Ascending aorta (tissue), 2 donors: ENCODE measurements at regions not wholly inside any gene's neighbourhood (a gene's known extent, or its start where the extent isn't known, plus 50 kb on each side); places are given as distances from the start of the nearest gene placed in this dataset.
"Not testable (repeated sequence)": the region's sequence is repeated elsewhere in the genome, so short reads cannot be mapped to it uniquely, and the experiment has no call there.

Source experiments
- DNase-seq, 2 donors: peaks; one replicate each; pipeline ENCODE4 v3.0.0-alpha.2; 2019; ENCODE audit warnings: low spot score in 2 of 2
- H3K27ac ChIP-seq, 2 donors: fragments of 200-600 bp; sonication (generic); one replicate each; pipeline ENCODE4 v1.5.1; 2016 to 2017; ENCODE audit warnings: mild to moderate bottlenecking in 1 of 2
- H3K27me3 ChIP-seq: fragments of 200-600 bp; sonication (generic); one replicate; pipeline ENCODE4 v1.5.1; 2017
- H3K36me3 ChIP-seq, 2 donors: fragments of 200-600 bp; sonication (generic); one replicate each; pipeline ENCODE4 v1.5.1; 2016
- H3K4me1 ChIP-seq, 2 donors: fragments of 200-600 bp; sonication (generic); one replicate each; pipeline ENCODE4 v1.5.1; 2016 to 2017; ENCODE audit warnings: mild to moderate bottlenecking in 1 of 2
- H3K4me3 ChIP-seq, 2 donors: fragments of 200-600 bp; sonication (generic); one replicate each; pipeline ENCODE4 v1.5.1; 2016 to 2017; ENCODE audit warnings: mild to moderate bottlenecking in 1 of 2
- H3K9me3 ChIP-seq, 2 donors: fragments of 200-600 bp; sonication (generic); one replicate each; pipeline ENCODE4 v1.5.1; 2016
- intact Hi-C: fragments of 100-400 bp; cut with DNase I; formaldehyde crosslinking; loops from one replicate; pipeline ENCODE4 v1.15.1; 2023
- TF ChIP-seq, protein P1 (sequence below), 3 experiments: fragments of 200-600 bp in 2 of 3; fragments of 450-650 bp in 1 of 3; sonication (generic) in 2 of 3; IDR thresholded peaks; one replicate each; pipeline ENCODE4 v1.5.1; 2016 to 2019; ENCODE audit warnings: antibody characterized with exemption in 3 of 3, mild to moderate bottlenecking in 1 of 3, moderate library complexity in 1 of 3

- H3K27ac ChIP-seq, DNase-seq, H3K36me3 ChIP-seq, H3K4me3 ChIP-seq, intact Hi-C loops, H3K4me1 ChIP-seq, H3K27me3 ChIP-seq, H3K9me3 ChIP-seq: not testable (repeated sequence)
Observed at GRCh38 chr15:20207607-20208006, 334.0 kb downstream of the GOLGA6L6 start.

GRCh38 chr15:20207198-20207597 is 334.4 kb downstream of the GOLGA6L6 start:
- DNase-seq: not testable (repeated sequence)

DNA sequence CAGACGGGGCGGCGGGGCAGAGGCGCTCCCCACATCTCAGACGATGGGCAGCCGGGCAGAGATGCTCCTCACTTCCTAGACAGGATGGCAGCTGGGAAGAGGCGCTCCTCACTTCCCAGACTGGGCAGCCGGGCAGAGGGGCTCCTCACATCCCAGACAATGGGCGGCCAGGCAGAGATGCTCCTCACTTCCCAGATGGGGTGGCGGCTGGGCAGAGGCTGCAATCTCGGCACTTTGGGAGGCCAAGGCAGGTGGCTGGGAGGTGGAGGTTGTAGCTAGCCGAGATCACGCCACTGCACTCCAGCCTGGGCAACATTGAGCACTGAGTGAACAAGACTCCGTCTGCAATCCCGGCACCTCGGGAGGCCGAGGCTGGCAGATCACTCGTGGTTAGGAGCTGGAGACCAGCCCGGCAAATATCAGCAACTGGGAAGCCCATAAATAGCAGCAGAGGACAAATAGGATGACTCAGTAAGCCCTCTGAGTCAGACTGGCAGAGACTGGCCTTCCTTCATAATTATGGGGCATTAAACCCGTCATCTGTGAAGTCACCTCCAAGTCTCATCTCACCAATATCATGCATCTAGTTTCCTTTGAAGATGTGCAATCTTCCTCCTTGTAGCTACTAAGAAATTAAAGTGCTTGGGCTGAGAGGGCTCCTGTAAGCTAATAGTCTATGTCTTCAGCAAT is 337.3 kb downstream of the GOLGA6L6 start:
- DNase-seq, intact Hi-C loops, H3K27me3 ChIP-seq, H3K4me3 ChIP-seq, H3K9me3 ChIP-seq, H3K36me3 ChIP-seq, H3K27ac ChIP-seq, H3K4me1 ChIP-seq: not testable (repeated sequence)

More at GRCh38 chr15:20207198-20207597, 334.4 kb downstream of the GOLGA6L6 start:
- H3K36me3 ChIP-seq, intact Hi-C loops, H3K4me1 ChIP-seq, H3K27ac ChIP-seq, H3K4me3 ChIP-seq, H3K27me3 ChIP-seq, H3K9me3 ChIP-seq: not testable (repeated sequence)

GRCh38 chr15:20203649-20204150 is 337.9 kb downstream of the GOLGA6L6 start:
- H3K36me3 ChIP-seq, H3K27me3 ChIP-seq, DNase-seq, H3K4me1 ChIP-seq, intact Hi-C loops, H3K4me3 ChIP-seq, H3K9me3 ChIP-seq, H3K27ac ChIP-seq: not testable (repeated sequence)

GRCh38 chr15:20194591-20195198 is 346.9 kb downstream of the GOLGA6L6 start:
- H3K4me1 ChIP-seq, H3K9me3 ChIP-seq, H3K36me3 ChIP-seq, H3K27ac ChIP-seq, intact Hi-C loops, DNase-seq, H3K27me3 ChIP-seq, H3K4me3 ChIP-seq: not testable (repeated sequence)

GRCh38 chr15:20192982-20193929 is 348.3 kb downstream of the GOLGA6L6 start:
- TF ChIP-seq, protein P1, sequence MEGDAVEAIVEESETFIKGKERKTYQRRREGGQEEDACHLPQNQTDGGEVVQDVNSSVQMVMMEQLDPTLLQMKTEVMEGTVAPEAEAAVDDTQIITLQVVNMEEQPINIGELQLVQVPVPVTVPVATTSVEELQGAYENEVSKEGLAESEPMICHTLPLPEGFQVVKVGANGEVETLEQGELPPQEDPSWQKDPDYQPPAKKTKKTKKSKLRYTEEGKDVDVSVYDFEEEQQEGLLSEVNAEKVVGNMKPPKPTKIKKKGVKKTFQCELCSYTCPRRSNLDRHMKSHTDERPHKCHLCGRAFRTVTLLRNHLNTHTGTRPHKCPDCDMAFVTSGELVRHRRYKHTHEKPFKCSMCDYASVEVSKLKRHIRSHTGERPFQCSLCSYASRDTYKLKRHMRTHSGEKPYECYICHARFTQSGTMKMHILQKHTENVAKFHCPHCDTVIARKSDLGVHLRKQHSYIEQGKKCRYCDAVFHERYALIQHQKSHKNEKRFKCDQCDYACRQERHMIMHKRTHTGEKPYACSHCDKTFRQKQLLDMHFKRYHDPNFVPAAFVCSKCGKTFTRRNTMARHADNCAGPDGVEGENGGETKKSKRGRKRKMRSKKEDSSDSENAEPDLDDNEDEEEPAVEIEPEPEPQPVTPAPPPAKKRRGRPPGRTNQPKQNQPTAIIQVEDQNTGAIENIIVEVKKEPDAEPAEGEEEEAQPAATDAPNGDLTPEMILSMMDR (IDR thresholded peaks at IDR 0.05): peak in 1 of 3 experiments; percentile 22
- H3K4me3 ChIP-seq: not testable (repeated sequence)

DNA sequence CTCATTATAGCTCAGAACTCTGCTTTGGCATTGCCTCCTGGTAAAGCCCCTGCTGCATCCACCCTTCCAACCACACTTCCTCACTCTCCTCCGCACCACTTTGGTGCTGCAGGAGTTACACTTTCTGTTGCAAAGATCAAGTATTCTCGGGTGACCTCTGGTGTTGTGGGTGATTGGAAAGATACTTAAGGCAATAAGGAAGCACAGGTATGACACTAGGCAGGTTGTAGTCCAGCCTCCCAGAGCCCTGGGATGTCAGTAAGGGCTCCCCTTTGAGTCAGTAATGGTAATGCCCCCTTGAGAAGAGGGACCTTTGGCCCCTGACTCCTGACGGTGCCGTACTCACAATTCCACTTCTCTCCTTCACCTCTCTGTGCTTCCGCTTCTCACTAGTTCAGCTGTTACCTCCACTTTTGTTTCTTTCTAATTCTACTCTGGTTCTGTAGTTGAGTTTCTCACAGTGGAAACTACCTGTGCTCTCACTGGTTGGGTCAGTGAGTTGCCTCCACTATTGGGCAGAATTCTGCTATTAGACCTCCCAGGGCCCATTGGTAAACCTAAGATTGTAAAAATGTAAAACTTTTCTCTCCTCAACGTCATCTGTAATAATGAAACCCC is 350.0 kb downstream of the GOLGA6L6 start:
- H3K36me3 ChIP-seq, DNase-seq, intact Hi-C loops: not testable (repeated sequence)

More at GRCh38 chr15:20192982-20193929, 348.3 kb downstream of the GOLGA6L6 start:
- DNase-seq, H3K27ac ChIP-seq, H3K9me3 ChIP-seq, H3K36me3 ChIP-seq, H3K27me3 ChIP-seq, H3K4me1 ChIP-seq, intact Hi-C loops: not testable (repeated sequence)

DNA sequence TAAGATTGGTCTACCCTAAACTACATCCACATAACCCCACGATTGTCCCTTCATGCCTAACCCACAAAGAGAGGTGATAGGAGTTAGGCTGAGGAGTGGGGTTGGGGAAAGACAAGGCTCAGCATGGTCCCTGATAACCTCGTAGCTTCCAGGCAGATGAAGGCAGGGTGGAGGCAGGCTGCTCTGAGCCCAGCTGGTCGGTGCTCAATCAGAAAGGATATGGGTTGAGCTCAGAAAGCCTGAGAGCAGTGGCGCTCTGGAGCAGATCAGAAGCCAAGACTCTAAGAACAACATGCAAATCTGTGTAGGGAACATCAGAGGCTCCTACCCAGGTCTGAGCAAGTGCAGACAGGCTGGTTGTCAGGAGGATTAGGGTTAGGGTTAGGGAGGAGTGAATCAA is 353.0 kb downstream of the GOLGA6L6 start:
- H3K27ac ChIP-seq, intact Hi-C loops, H3K9me3 ChIP-seq, H3K36me3 ChIP-seq, DNase-seq, H3K4me1 ChIP-seq, H3K4me3 ChIP-seq, H3K27me3 ChIP-seq: not testable (repeated sequence)

More for the DNA sequence above, 350.0 kb downstream of the GOLGA6L6 start:
- H3K4me3 ChIP-seq, H3K27me3 ChIP-seq, H3K9me3 ChIP-seq, H3K4me1 ChIP-seq, H3K27ac ChIP-seq: not testable (repeated sequence)

GRCh38 chr15:20187370-20188355 is 353.9 kb downstream of the GOLGA6L6 start:
- H3K4me1 ChIP-seq, H3K4me3 ChIP-seq, H3K36me3 ChIP-seq, H3K9me3 ChIP-seq, DNase-seq, H3K27me3 ChIP-seq, intact Hi-C loops, H3K27ac ChIP-seq: not testable (repeated sequence)

DNA sequence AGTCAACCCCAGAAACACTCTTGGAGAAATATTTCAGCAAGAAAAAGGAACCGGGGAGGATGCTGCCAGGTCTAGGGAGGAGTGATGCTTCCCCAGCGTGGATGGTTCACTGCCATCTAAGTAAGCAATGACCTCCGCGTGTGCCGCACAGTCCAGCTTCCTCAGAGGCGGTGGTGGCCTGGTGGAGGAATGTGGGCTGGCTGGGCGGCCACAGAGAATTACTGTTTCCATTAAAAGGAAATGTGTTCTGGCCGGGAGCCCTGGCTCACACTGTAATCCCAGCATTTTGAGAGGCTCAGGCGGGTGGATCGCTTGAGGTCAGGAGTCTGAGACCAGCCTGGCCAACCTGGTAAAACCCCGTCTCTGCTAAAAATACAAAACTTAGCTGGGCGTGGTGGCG is 356.7 kb downstream of the GOLGA6L6 start:
- H3K27me3 ChIP-seq, intact Hi-C loops, H3K27ac ChIP-seq, H3K4me1 ChIP-seq, H3K9me3 ChIP-seq, H3K36me3 ChIP-seq, DNase-seq, H3K4me3 ChIP-seq: not testable (repeated sequence)

DNA sequence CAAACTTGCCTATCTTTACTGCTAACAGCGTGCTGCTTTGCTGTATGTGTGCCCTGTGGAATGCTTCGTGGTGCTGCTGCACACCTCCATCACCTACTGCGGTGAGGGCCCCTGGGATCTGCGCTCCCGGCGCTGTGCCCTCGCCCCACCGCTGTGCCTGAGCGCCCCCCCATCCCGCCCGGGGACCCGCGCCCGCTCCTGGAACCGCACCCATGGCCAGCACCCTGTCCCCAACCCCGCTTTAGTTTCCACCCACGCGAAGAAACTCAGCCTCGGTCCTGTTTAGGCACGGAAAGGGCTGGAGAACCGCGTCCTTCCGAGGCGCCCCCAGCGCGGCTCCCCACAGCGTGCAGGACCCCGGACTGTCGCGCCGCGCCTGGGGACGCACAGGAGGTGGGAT is 373.4 kb downstream of the GOLGA6L6 start:
- intact Hi-C loops, H3K36me3 ChIP-seq: not testable (repeated sequence)
- peak in 1 of 2 donors; percentile 11 for DNase-seq

More for the DNA sequence above, 373.4 kb downstream of the GOLGA6L6 start:
- not testable (repeated sequence) for H3K4me3 ChIP-seq, H3K4me1 ChIP-seq, H3K9me3 ChIP-seq, H3K27ac ChIP-seq, H3K27me3 ChIP-seq
